ENCODE measurements at regions not wholly inside any gene's neighbourhood (a gene's known extent, or its start where the extent isn't known, plus 50 kb on each side); places are given as distances from the start of the nearest gene placed in this dataset.

- no peak for DNase-seq
- TF ChIP-seq GATA1 (IDR thresholded peaks at IDR 0.05; ENCODE audit: low read depth, low read length) (no peak), POLR2A (IDR thresholded peaks at IDR 0.05; ENCODE audit: low read length) (no peak)
These were observed 350.4 kb upstream of the B3GAT1 start for GRCh38 chr11:134762248-134763029.

- TF ChIP-seq GATA1 (IDR thresholded peaks at IDR 0.05; ENCODE audit: low read depth, low read length) (no peak), POLR2A (IDR thresholded peaks at IDR 0.05; ENCODE audit: low read length) (no peak)
- no peak for DNase-seq
These were observed 349.8 kb upstream of the B3GAT1 start for GRCh38 chr11:134761926-134762247.

- TF ChIP-seq POLR2A (IDR thresholded peaks at IDR 0.05; ENCODE audit: low read length) (no peak), GATA1 (IDR thresholded peaks at IDR 0.05; ENCODE audit: low read depth, low read length) (no peak)
- no peak for DNase-seq
These were observed 349.3 kb upstream of the B3GAT1 start for GRCh38 chr11:134761386-134761785.

DNA sequence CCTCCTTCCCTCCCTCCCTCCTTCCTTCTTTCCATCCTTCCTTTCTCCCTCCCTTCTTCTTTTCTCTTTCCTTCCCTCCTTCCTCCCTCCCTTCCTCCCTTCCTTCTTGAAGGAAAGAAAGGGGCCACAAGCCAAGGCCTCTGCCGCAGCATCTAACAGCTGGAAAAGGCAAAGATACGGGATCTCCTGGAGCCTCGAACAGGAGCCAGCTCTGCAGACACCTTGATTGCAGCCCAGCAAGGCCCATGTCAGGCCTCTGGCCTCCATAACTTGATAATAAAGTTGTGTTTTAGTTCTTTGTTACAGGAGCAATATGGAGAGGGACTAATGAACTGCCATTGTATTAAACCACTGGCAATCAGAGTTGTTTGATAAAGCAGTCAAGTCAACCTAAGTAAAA is 348.9 kb upstream of the B3GAT1 start:
- TF ChIP-seq POLR2A (IDR thresholded peaks at IDR 0.05; ENCODE audit: low read length) (no peak), GATA1 (IDR thresholded peaks at IDR 0.05; ENCODE audit: low read depth, low read length) (no peak)
- DNase-seq = no peak

DNA sequence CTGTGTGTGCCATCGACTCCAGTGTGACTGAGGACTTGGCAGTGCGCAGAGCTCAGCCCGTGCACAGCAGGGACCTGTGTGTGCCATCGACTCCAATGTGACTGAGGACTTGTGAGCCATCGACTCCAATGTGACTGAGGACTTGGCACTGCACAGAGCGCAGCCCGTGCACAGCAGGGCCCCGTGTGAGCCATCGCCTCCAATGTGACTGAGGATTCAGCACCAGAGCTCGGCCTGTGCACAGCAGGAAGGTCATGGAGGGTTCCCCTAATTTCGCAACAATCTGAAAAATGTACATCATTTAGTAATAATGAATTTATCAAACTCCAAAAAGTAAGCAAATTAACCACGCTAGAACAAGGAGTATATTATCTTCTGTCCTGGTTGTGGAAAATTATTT is 348.3 kb upstream of the B3GAT1 start:
- no peak for DNase-seq
- TF ChIP-seq POLR2A (IDR thresholded peaks at IDR 0.05; ENCODE audit: low read length) (no peak), GATA1 (IDR thresholded peaks at IDR 0.05; ENCODE audit: low read depth, low read length) (no peak)

DNA sequence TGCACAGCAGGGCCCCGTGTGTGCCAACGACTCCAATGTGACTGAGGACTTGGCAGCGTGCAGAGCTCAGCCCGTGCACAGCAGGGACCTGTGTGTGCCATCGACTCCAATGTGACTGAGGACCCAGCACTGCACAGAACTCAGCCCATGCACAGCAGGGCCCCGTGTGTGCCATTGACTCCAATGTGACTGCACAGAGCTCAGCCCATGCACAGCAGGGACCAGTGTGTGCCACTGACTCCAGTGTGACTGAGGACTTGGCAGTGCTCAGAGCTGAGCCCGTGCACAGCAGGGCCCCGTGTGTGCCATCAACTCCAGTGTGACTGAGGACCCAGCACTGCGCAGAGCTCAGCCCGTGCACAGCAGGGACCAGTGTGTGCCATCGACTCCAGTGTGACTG is 347.8 kb upstream of the B3GAT1 start:
- no peak for DNase-seq
- TF ChIP-seq POLR2A (IDR thresholded peaks at IDR 0.05; ENCODE audit: low read length) (no peak), GATA1 (IDR thresholded peaks at IDR 0.05; ENCODE audit: low read depth, low read length) (no peak)

GRCh38 chr11:134759274-134759673 is 347.2 kb upstream of the B3GAT1 start:
- no peak for DNase-seq
- TF ChIP-seq POLR2A (IDR thresholded peaks at IDR 0.05; ENCODE audit: low read length) (no peak), GATA1 (IDR thresholded peaks at IDR 0.05; ENCODE audit: low read depth, low read length) (no peak)

GRCh38 chr11:134758342-134758931 is 346.4 kb upstream of the B3GAT1 start:
- DNase-seq = no peak
- TF ChIP-seq GATA1 (IDR thresholded peaks at IDR 0.05; ENCODE audit: low read depth, low read length) = no peak
- TF ChIP-seq POLR2A (IDR thresholded peaks at IDR 0.05; ENCODE audit: low read length) = no peak

GRCh38 chr11:134757633-134758032 is 345.6 kb upstream of the B3GAT1 start:
- no peak for TF ChIP-seq POLR2A (IDR thresholded peaks at IDR 0.05; ENCODE audit: low read length)
- no peak for DNase-seq

- DNase-seq = no peak
- TF ChIP-seq POLR2A (IDR thresholded peaks at IDR 0.05; ENCODE audit: low read length) (no peak), GATA1 (IDR thresholded peaks at IDR 0.05; ENCODE audit: low read depth, low read length) (no peak)
These were observed 344.9 kb upstream of the B3GAT1 start for GRCh38 chr11:134756811-134757540.

DNA sequence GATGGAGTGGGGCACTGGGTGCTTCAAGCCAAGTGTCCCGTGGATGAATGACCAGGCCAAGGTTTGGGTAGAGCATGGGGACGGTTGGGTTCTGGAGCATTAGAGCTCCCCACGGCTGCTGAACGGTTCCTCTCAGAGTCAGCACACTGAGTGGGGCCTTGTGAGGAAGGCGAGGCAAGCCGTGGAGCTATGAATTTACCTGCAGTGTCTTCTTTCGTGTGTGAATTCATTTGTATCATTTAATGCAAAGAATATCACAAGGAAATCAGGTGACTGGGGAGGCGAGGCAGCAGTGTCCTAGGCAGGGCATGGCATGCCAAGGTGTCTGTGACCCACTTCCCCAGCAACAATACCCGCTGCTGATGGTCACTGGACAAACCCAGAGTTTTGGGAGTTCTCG is 343.5 kb upstream of the B3GAT1 start:
- TF ChIP-seq GATA1 (IDR thresholded peaks at IDR 0.05; ENCODE audit: low read depth, low read length) (no peak), POLR2A (IDR thresholded peaks at IDR 0.05; ENCODE audit: low read length) (no peak)
- no peak for DNase-seq

GRCh38 chr11:134754521-134755198 is 342.6 kb upstream of the B3GAT1 start:
- TF ChIP-seq GATA1 (IDR thresholded peaks at IDR 0.05; ENCODE audit: low read depth, low read length) (no peak), POLR2A (IDR thresholded peaks at IDR 0.05; ENCODE audit: low read length) (no peak)
- DNase-seq = no peak

GRCh38 chr11:134753771-134754520 is 341.9 kb upstream of the B3GAT1 start:
- no peak for TF ChIP-seq POLR2A (IDR thresholded peaks at IDR 0.05; ENCODE audit: low read length)
- TF ChIP-seq GATA1 (IDR thresholded peaks at IDR 0.05; ENCODE audit: low read depth, low read length) = no peak
- no peak for DNase-seq
